Right lobe of liver (tissue), 6 donors: ENCODE measurements at regions not wholly inside any gene's neighbourhood (a gene's known extent, or its start where the extent isn't known, plus 50 kb on each side); places are given as distances from the start of the nearest gene placed in this dataset.

ENCODE experiments used
- ATAC-seq, 4 donors: fragments of 200-7000 bp; cut with Tn5 transposase; one replicate each; pipeline ENCODE4 v1.9.1; 2020; ENCODE audit warnings: mild to moderate bottlenecking in 4 of 4, moderate library complexity in 4 of 4
- DNase-seq, 3 donors: peaks; one replicate each; pipeline ENCODE4 v3.0.0-alpha.2; 2020
- H3K27ac ChIP-seq, 3 donors: fragments of 200-600 bp; one replicate each; pipeline ENCODE4 v1.8.0; 2022
- H3K27me3 ChIP-seq, 2 donors: fragments of 200-600 bp; one replicate each; pipeline ENCODE4 v1.8.0; 2022
- H3K36me3 ChIP-seq, 4 donors: fragments of 200-600 bp; sonication (generic) in 1 of 4; one replicate each; pipeline versions ENCODE4 v1.5.1 to v1.8.0; 2017 to 2022; ENCODE audit warnings: control low read depth in 1 of 4
- H3K4me1 ChIP-seq, 4 donors: fragments of 200-600 bp; sonication (generic) in 1 of 4; one replicate each; pipeline versions ENCODE4 v1.5.1 to v1.8.0; 2017 to 2022; ENCODE audit warnings: control low read depth in 1 of 4
- H3K4me3 ChIP-seq, 3 donors: fragments of 200-600 bp; one replicate each; pipeline ENCODE4 v1.8.0; 2022
- H3K9me3 ChIP-seq, 4 donors: fragments of 200-600 bp; sonication (generic) in 1 of 4; one replicate each; pipeline versions ENCODE4 v1.5.1 to v1.8.0; 2017 to 2022; ENCODE audit warnings: control low read depth in 1 of 4
- CTCF ChIP-seq, 4 donors: fragments of 200-600 bp in 3 of 4; fragments of 450-650 bp in 1 of 4; IDR thresholded peaks; one replicate each; pipeline versions ENCODE4 v1.5.1 to v1.8.0; 2016 to 2022; ENCODE audit warnings: antibody characterized with exemption in 4 of 4, mild to moderate bottlenecking in 2 of 4
- POLR2A ChIP-seq: fragments of 450-650 bp; IDR thresholded peaks from one replicate; pipeline ENCODE4 v1.6.1; 2017; ENCODE audit warnings: antibody characterized with exemption, mild to moderate bottlenecking
- WGBS: methylation state at CpG from one replicate; pipeline ENCODE4 v1.1.6; 2018; ENCODE audit warnings: low coverage, low lambda C conversion rate; ENCODE audit not compliant: insufficient coverage; ENCODE audit errors: missing lambda C conversion rate; 5-methylcytosine and 5-hydroxymethylcytosine counted together
- intact Hi-C, 2 donors: fragments of 100-400 bp; cut with DNase I; formaldehyde crosslinking; loops; one replicate each; pipeline versions ENCODE4 v1.11.2 to v1.14.1; 2022
- donor health status: DM: no; HTN: yes; CAD: no.
- donor health status: DM: no; HTN: no; CAD: no.
- donor health status: DM: no; HTN: no; CAD: no.
- donor health status: DM: no; HTN: yes; CAD: no.
- donor health status: DM: no; HTN: yes; CAD: no.

- no peaks in the 10 kb centered on the region for H3K9me3 ChIP-seq
- DNase-seq (no peak), ATAC-seq (no peak)
- H3K27me3 ChIP-seq: no peaks in the 10 kb centered on the region
- H3K27ac ChIP-seq: no peak overlapping the region
- no peaks in the 10 kb centered on the region for H3K36me3 ChIP-seq
- H3K4me1 ChIP-seq: no peaks in the 10 kb centered on the region
- no peak overlapping the region for H3K4me3 ChIP-seq
- no peak for TF ChIP-seq POLR2A
- no peak for TF ChIP-seq CTCF (IDR thresholded peaks at IDR 0.05)
- intact Hi-C loops: no loop called here
These were observed 1132.9 kb downstream of the RAPGEF2 start for GRCh38 chr4:160235771-160236170.

GRCh38 chr4:160238790-160239189 lies 1135.9 kb downstream of the RAPGEF2 start:
- H3K36me3 ChIP-seq: no peaks in the 10 kb centered on the region
- no peak overlapping the region for H3K4me3 ChIP-seq
- 75% methylated on average over 1 of the region's 1 CpG for WGBS
- no peak overlapping the region for H3K27ac ChIP-seq
- DNase-seq: no peak
- TF ChIP-seq POLR2A (no peak), CTCF (IDR thresholded peaks at IDR 0.05) (no peak)
- H3K27me3 ChIP-seq: no peaks in the 10 kb centered on the region
- H3K9me3 ChIP-seq: no peaks in the 10 kb centered on the region
- no peaks in the 10 kb centered on the region for H3K4me1 ChIP-seq
- ATAC-seq: no peak
- intact Hi-C loops: no loop called here

- Histone ChIP-seq H3K27me3 (no peaks in the 10 kb centered on the region), H3K27ac (no peak overlapping the region), H3K9me3 (no peaks in the 10 kb centered on the region), H3K36me3 (no peaks in the 10 kb centered on the region), H3K4me1 (no peaks in the 10 kb centered on the region), H3K4me3 (no peak overlapping the region)
- ATAC-seq (peak in 1 of 4 donors; percentile 16), DNase-seq (no peak)
- 54% methylated on average over 2 of the region's 7 CpGs for WGBS
- no peak for TF ChIP-seq CTCF (IDR thresholded peaks at IDR 0.05)
- TF ChIP-seq POLR2A: no peak
- intact Hi-C loops: no loop called here
These were observed 1144.3 kb downstream of the RAPGEF2 start for GRCh38 chr4:160247091-160247656.

GRCh38 chr4:160251522-160252170 lies 1148.8 kb downstream of the RAPGEF2 start:
- no peaks in the 10 kb centered on the region for H3K9me3 ChIP-seq
- no peak overlapping the region for H3K4me3 ChIP-seq
- no peak overlapping the region for H3K27ac ChIP-seq
- no peaks in the 10 kb centered on the region for H3K4me1 ChIP-seq
- DNase-seq: no peak
- intact Hi-C loops: no loop called here
- TF ChIP-seq CTCF (IDR thresholded peaks at IDR 0.05) (no peak), POLR2A (no peak)
- 25% methylated on average over 3 of the region's 3 CpGs for WGBS
- ATAC-seq: no peak
- no peaks in the 10 kb centered on the region for H3K36me3 ChIP-seq
- no peaks in the 10 kb centered on the region for H3K27me3 ChIP-seq

GRCh38 chr4:160257318-160257717 lies 1154.4 kb downstream of the RAPGEF2 start:
- no peak for DNase-seq
- Histone ChIP-seq H3K4me1 (no peaks in the 10 kb centered on the region), H3K27me3 (no peaks in the 10 kb centered on the region), H3K36me3 (no peaks in the 10 kb centered on the region), H3K9me3 (no peaks in the 10 kb centered on the region), H3K27ac (no peak overlapping the region), H3K4me3 (no peak overlapping the region)
- no peak for TF ChIP-seq CTCF (IDR thresholded peaks at IDR 0.05)
- intact Hi-C loops: no loop called here
- no peak for ATAC-seq
- 40% methylated on average over 2 of the region's 2 CpGs for WGBS
